MM.1S (cell line): ENCODE measurements at regions not wholly inside any gene's neighbourhood (a gene's known extent, or its start where the extent isn't known, plus 50 kb on each side); places are given as distances from the start of the nearest gene placed in this dataset.

Experiments
- DNase-seq: peaks from one replicate; pipeline ENCODE4 v3.0.0-alpha.2; 2015
- H2AFZ ChIP-seq: fragments of 300-600 bp; sonication (generic); 2 replicates; pipeline ENCODE4 v1.6.0; 2016; ENCODE audit warnings: antibody characterized with exemption, low read length
- H3F3A ChIP-seq: fragments of 300-600 bp; sonication (generic); 2 replicates; pipeline ENCODE4 v1.6.1; 2016; ENCODE audit warnings: mild to moderate bottlenecking, antibody characterized with exemption, low read length, moderate library complexity, mixed read lengths; ENCODE audit not compliant: insufficient read depth
- H3K27ac ChIP-seq: fragments of 300-600 bp; sonication (generic); 2 replicates; pipeline ENCODE4 v1.5.1; 2016; ENCODE audit warnings: mild to moderate bottlenecking, low read length
- H3K27me3 ChIP-seq: fragments of 300-600 bp; sonication (generic); replicated peaks from 2 replicates; pipeline ENCODE4 v1.6.0; 2016; ENCODE audit warnings: low read length; ENCODE audit not compliant: insufficient read depth
- H3K36me3 ChIP-seq: fragments of 300-600 bp; sonication (generic); replicated peaks from 2 replicates; pipeline ENCODE4 v1.6.1; 2016; ENCODE audit warnings: mild to moderate bottlenecking, low read length, mixed read lengths; ENCODE audit not compliant: insufficient read depth
- H3K4me1 ChIP-seq: fragments of 300-600 bp; sonication (generic); 2 replicates; pipeline ENCODE4 v1.6.1; 2016; ENCODE audit warnings: low read length, mixed read lengths
- H3K4me2 ChIP-seq: fragments of 300-600 bp; sonication (generic); 2 replicates; pipeline ENCODE4 v1.6.0; 2016; ENCODE audit warnings: low read depth, low read length
- H3K4me3 ChIP-seq: fragments of 300-600 bp; sonication (generic); 2 replicates; pipeline ENCODE4 v1.5.1; 2016; ENCODE audit warnings: low read length, mixed read lengths
- H3K79me2 ChIP-seq: fragments of 300-600 bp; sonication (generic); 2 replicates; pipeline ENCODE4 v1.6.1; 2016; ENCODE audit warnings: mixed run types, low read length, mixed read lengths
- H3K9ac ChIP-seq: fragments of 300-600 bp; sonication (generic); 2 replicates; pipeline ENCODE4 v1.6.1; 2016; ENCODE audit warnings: low read length, mixed read lengths
- H3K9me2 ChIP-seq: fragments of 300-600 bp; sonication (generic); replicated peaks from 2 replicates; pipeline ENCODE4 v1.6.1; 2016; ENCODE audit warnings: mild to moderate bottlenecking, low read length, mixed read lengths; ENCODE audit not compliant: insufficient read depth
- H3K9me3 ChIP-seq: fragments of 300-600 bp; sonication (generic); replicated peaks from 2 replicates; pipeline ENCODE4 v1.6.1; 2016; ENCODE audit warnings: mild to moderate bottlenecking, low read length, mixed read lengths; ENCODE audit not compliant: insufficient read depth
- H4K20me1 ChIP-seq: fragments of 300-600 bp; sonication (generic); 2 replicates; pipeline ENCODE4 v1.6.1; 2016; ENCODE audit warnings: mild to moderate bottlenecking, low read length, moderate library complexity, mixed read lengths; ENCODE audit not compliant: insufficient read depth
- EZH2 ChIP-seq: fragments of 300-600 bp; sonication (generic); optimal IDR thresholded peaks from 2 replicates; pipeline ENCODE3; 2017; ENCODE audit warnings: low read depth, mild to moderate bottlenecking, antibody characterized with exemption, low read length, mixed read lengths
- EZH2phosphoT487 ChIP-seq: fragments of 300-600 bp; sonication (generic); IDR thresholded peaks from 2 replicates; pipeline ENCODE4 v1.6.1; 2018; ENCODE audit warnings: antibody characterized with exemption, low read length
- TF ChIP-seq, protein P1 (sequence below): fragments of 300-600 bp; sonication (generic); IDR thresholded peaks from 2 replicates; pipeline ENCODE4 v1.5.1; 2016; ENCODE audit warnings: antibody characterized with exemption, low read length, mixed read lengths

DNA sequence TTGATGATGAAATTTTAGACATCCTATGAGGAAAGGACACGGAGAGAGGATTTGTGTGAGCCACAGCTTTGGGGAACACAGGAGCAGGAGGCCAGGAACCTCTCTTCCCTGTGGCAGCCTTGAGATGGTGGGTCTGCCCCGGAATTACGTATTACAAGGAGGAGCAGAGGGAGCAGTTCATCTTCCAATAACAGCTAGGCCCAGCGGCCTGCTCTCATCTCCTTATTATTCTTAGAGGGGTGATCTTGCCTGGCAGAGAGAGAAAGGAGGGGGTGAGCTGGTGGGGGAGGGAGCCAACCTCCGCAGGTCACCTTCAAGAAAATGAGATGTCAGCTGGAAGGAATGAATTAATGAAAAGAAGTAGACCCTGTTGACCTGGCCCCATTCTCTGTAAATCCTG, 305.8 kb downstream of the LRFN2 start:
- no peak for DNase-seq
- H4K20me1 ChIP-seq, result no peaks in the 10 kb centered on the region
- H3K79me2 ChIP-seq, result no peaks in the 10 kb centered on the region
- no peaks in the 10 kb centered on the region for H3K4me1 ChIP-seq
- no peak overlapping the region for H2AFZ ChIP-seq
- no peaks in the 10 kb centered on the region for H3K36me3 ChIP-seq
- H3K4me3 ChIP-seq, result no peak overlapping the region
- H3K27ac ChIP-seq, result no peak overlapping the region
- TF ChIP-seq EZH2phosphoT487, result no peak
- TF ChIP-seq, protein P1, sequence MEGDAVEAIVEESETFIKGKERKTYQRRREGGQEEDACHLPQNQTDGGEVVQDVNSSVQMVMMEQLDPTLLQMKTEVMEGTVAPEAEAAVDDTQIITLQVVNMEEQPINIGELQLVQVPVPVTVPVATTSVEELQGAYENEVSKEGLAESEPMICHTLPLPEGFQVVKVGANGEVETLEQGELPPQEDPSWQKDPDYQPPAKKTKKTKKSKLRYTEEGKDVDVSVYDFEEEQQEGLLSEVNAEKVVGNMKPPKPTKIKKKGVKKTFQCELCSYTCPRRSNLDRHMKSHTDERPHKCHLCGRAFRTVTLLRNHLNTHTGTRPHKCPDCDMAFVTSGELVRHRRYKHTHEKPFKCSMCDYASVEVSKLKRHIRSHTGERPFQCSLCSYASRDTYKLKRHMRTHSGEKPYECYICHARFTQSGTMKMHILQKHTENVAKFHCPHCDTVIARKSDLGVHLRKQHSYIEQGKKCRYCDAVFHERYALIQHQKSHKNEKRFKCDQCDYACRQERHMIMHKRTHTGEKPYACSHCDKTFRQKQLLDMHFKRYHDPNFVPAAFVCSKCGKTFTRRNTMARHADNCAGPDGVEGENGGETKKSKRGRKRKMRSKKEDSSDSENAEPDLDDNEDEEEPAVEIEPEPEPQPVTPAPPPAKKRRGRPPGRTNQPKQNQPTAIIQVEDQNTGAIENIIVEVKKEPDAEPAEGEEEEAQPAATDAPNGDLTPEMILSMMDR, result no peak
- TF ChIP-seq EZH2, result no peak
- no peak overlapping the region for H3K9ac ChIP-seq
- H3F3A ChIP-seq, result no peaks in the 10 kb centered on the region
- H3K9me3 ChIP-seq, result no peaks in the 10 kb centered on the region
- H3K9me2 ChIP-seq, result no peaks in the 10 kb centered on the region
- H3K27me3 ChIP-seq, result no peaks in the 10 kb centered on the region
- H3K4me2 ChIP-seq, result no peak overlapping the region

DNA sequence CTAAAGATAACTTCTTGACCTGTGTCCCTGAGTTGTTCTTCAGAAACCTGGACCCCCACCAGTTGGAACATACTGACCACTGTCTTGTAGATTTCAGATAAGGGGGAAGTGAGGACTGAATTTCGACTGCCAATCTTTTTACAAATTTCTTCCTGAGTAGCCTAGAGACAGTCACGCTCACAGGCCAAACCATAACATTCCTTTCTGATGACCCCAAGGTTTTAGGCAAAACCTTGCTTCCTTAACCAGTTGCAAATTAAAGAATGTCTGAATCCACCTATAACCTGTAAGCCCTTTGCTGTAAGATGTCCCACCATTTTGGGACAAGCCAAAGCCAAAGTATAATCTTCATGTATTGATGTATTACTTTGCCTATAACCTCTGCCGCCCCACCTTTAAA, 306.9 kb downstream of the LRFN2 start:
- no peaks in the 10 kb centered on the region for H3K79me2 ChIP-seq
- H4K20me1 ChIP-seq, result no peaks in the 10 kb centered on the region

DNA sequence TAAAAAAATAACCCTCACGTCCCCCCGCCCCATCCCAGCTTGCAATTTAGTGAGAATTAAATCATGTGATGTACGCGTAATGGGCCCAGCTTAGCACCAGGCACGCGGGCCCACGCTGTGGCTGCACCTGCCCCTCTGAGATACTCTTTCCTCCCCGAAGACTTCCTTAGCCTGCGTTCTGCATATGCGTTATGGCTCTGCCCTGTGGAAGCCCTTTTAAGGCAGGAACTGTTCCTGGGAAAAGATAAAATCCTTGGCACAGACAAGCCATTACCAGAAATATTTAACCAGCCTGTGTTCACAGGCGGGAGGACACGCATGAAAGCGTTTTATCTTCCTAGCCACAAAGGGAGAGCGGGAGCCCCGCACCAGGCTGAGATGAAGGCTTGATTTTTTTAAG, 311.0 kb downstream of the LRFN2 start:
- TF ChIP-seq EZH2 (no peak), EZH2phosphoT487 (no peak)
- TF ChIP-seq, protein P1, result no peak
- Histone ChIP-seq H3K27ac (no peak overlapping the region), H3K9me2 (no peaks in the 10 kb centered on the region), H3K9ac (no peak overlapping the region), H3K4me2 (no peak overlapping the region), H2AFZ (no peak overlapping the region), H3K79me2 (no peaks in the 10 kb centered on the region), H4K20me1 (no peaks in the 10 kb centered on the region), H3K36me3 (no peaks in the 10 kb centered on the region), H3K9me3 (no peaks in the 10 kb centered on the region), H3K4me3 (no peak overlapping the region), H3F3A (no peaks in the 10 kb centered on the region), H3K27me3 (no peaks in the 10 kb centered on the region), H3K4me1 (no peaks in the 10 kb centered on the region)
- no peak for DNase-seq

More for the DNA sequence above, 306.9 kb downstream of the LRFN2 start:
- H3K9me3 ChIP-seq, result no peaks in the 10 kb centered on the region
- no peak overlapping the region for H3K4me3 ChIP-seq
- H3K4me2 ChIP-seq, result no peak overlapping the region
- H2AFZ ChIP-seq, result no peak overlapping the region
- no peak for DNase-seq
- no peaks in the 10 kb centered on the region for H3K27me3 ChIP-seq
- no peak overlapping the region for H3K9ac ChIP-seq
- H3F3A ChIP-seq, result no peaks in the 10 kb centered on the region
- no peaks in the 10 kb centered on the region for H3K4me1 ChIP-seq
- no peaks in the 10 kb centered on the region for H3K36me3 ChIP-seq
- no peak overlapping the region for H3K27ac ChIP-seq
- TF ChIP-seq EZH2phosphoT487, result no peak
- no peaks in the 10 kb centered on the region for H3K9me2 ChIP-seq

DNA sequence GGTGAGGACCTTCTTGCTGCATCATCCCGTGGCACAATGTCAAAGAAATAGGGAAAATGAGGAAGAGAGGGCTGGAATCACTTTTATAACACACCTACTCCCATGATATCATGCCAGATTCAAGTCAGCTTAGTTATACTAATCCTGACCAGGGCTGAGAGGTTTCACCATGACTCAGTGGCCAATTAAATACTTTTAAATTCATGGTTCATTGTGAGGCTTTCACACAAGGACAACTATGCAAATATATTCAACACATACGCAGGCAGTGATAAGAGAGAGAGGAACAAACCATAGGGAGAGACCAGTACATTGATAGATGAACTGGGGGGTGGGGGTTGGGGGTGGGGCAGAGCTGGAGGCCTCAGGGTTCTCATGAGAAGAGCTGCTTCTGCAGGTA, 313.1 kb downstream of the LRFN2 start:
- Histone ChIP-seq H3K9ac (no peak overlapping the region), H3K4me2 (no peak overlapping the region)

More for the DNA sequence above, 313.1 kb downstream of the LRFN2 start:
- Histone ChIP-seq H3K4me3 (no peak overlapping the region), H4K20me1 (no peaks in the 10 kb centered on the region), H3K9me3 (no peaks in the 10 kb centered on the region), H2AFZ (no peak overlapping the region), H3K79me2 (no peaks in the 10 kb centered on the region), H3K27me3 (no peaks in the 10 kb centered on the region), H3K9me2 (no peaks in the 10 kb centered on the region), H3K27ac (no peak overlapping the region), H3K4me1 (no peaks in the 10 kb centered on the region), H3F3A (no peaks in the 10 kb centered on the region), H3K36me3 (no peaks in the 10 kb centered on the region)
- no peak for DNase-seq
- TF ChIP-seq, protein P1, result no peak
- TF ChIP-seq EZH2 (no peak), EZH2phosphoT487 (no peak)
